HG02610 (cell line): ENCODE measurements at regions not wholly inside any gene's neighbourhood (a gene's known extent, or its start where the extent isn't known, plus 50 kb on each side); places are given as distances from the start of the nearest gene placed in this dataset.

Experiments used
- ATAC-seq: cut with Tn5 transposase; IDR thresholded peaks from one replicate; pipeline ENCODE4 v1.9.1; 2021; ENCODE audit warnings: mild to moderate bottlenecking, moderate library complexity; ENCODE audit not compliant: unreplicated experiment

- ATAC-seq, result no peak
Measured at GRCh38 chr12:125267114-125267513, 201.9 kb downstream of the AACS start.

GRCh38 chr12:125269276-125269675 is 204.0 kb downstream of the AACS start:
- no peak for ATAC-seq

- ATAC-seq, result no peak
Measured at GRCh38 chr12:125271892-125272291, 206.7 kb downstream of the AACS start.

GRCh38 chr12:125272383-125272933 is 207.2 kb downstream of the AACS start:
- ATAC-seq, result no peak

- ATAC-seq, result no peak
Measured at GRCh38 chr12:125276567-125276966, 211.3 kb downstream of the AACS start.

- no peak for ATAC-seq
Measured at GRCh38 chr12:125280482-125281377, 215.5 kb downstream of the AACS start.

- no peak for ATAC-seq
Measured at GRCh38 chr12:125282921-125283320, 217.7 kb downstream of the AACS start.

GRCh38 chr12:125283521-125283920 is 218.3 kb downstream of the AACS start:
- no peak for ATAC-seq

GRCh38 chr12:125284087-125284486 is 218.9 kb downstream of the AACS start:
- ATAC-seq, result no peak

- no peak for ATAC-seq
Measured at GRCh38 chr12:125284945-125285685, 219.9 kb downstream of the AACS start.

GRCh38 chr12:125286005-125286727 is 220.9 kb downstream of the AACS start:
- ATAC-seq, result no peak

GRCh38 chr12:125287155-125287847 is 222.1 kb downstream of the AACS start:
- no peak for ATAC-seq

- ATAC-seq, result no peak
Measured at GRCh38 chr12:125288931-125289928, 224.0 kb downstream of the AACS start.

GRCh38 chr12:125289970-125290369 is 224.7 kb downstream of the AACS start:
- ATAC-seq, result no peak

- ATAC-seq, result no peak
Measured at GRCh38 chr12:125292700-125293099, 227.5 kb downstream of the AACS start.

GRCh38 chr12:125295550-125295949 is 230.3 kb downstream of the AACS start:
- no peak for ATAC-seq

GRCh38 chr12:125296701-125297100 is 231.5 kb downstream of the AACS start:
- no peak for ATAC-seq

GRCh38 chr12:125299840-125300239 is 234.6 kb downstream of the AACS start:
- ATAC-seq, result no peak

GRCh38 chr12:125300249-125300648 is 235.0 kb downstream of the AACS start:
- no peak for ATAC-seq
